Nephron progenitor cell (in vitro differentiated cells): ENCODE measurements at regions not wholly inside any gene's neighbourhood (a gene's known extent, or its start where the extent isn't known, plus 50 kb on each side); places are given as distances from the start of the nearest gene placed in this dataset.
"Not testable (repeated sequence)": the region's sequence is repeated elsewhere in the genome, so short reads cannot be mapped to it uniquely, and the experiment has no call there.

Source experiments
- DNase-seq: peaks from one replicate; pipeline ENCODE4 v3.0.0; 2021
- H3K27ac Mint-ChIP-seq: 2 replicates; pipeline ENCODE4 v1.8.0; 2021; ENCODE audit warnings: mild to moderate bottlenecking, moderate library complexity, mixed read lengths
- H3K27me3 Mint-ChIP-seq: 2 replicates; pipeline ENCODE4 v1.8.0; 2021; ENCODE audit warnings: mild to moderate bottlenecking, low read depth, mixed read lengths; ENCODE audit not compliant: poor library complexity
- H3K36me3 Mint-ChIP-seq: 2 replicates; pipeline ENCODE4 v1.8.0; 2021; ENCODE audit warnings: low read depth, mixed read lengths
- H3K4me1 Mint-ChIP-seq: 2 replicates; pipeline ENCODE4 v1.8.0; 2021; ENCODE audit warnings: mixed read lengths
- H3K4me3 Mint-ChIP-seq: 2 replicates; pipeline ENCODE4 v1.8.0; 2021; ENCODE audit warnings: mild to moderate bottlenecking, moderate library complexity, mixed read lengths
- H3K9me3 Mint-ChIP-seq: 2 replicates; pipeline ENCODE4 v1.8.0; 2021; ENCODE audit warnings: mild to moderate bottlenecking, moderate library complexity, mixed read lengths
- CTCF ChIP-seq: fragments of 200-600 bp; sonication (generic); IDR thresholded peaks from 2 replicates; pipeline ENCODE4 v1.5.0; 2021; ENCODE audit warnings: antibody characterized with exemption

- no peaks in the 10 kb centered on the region for H3K4me1 Mint-ChIP-seq
- peaks cover 25% of the 10 kb centered on the region for H3K36me3 Mint-ChIP-seq
- TF ChIP-seq CTCF = no peak
- H3K9me3 Mint-ChIP-seq = peaks cover 14% of the 10 kb centered on the region
- peaks cover 2% of the 10 kb centered on the region for H3K27me3 Mint-ChIP-seq
- no peak overlapping the region for H3K27ac Mint-ChIP-seq
- H3K4me3 Mint-ChIP-seq = no peak overlapping the region
- no peak for DNase-seq
These were observed 71.5 kb upstream of the PSME4 start for GRCh38 chr2:54042341-54042740.

DNA sequence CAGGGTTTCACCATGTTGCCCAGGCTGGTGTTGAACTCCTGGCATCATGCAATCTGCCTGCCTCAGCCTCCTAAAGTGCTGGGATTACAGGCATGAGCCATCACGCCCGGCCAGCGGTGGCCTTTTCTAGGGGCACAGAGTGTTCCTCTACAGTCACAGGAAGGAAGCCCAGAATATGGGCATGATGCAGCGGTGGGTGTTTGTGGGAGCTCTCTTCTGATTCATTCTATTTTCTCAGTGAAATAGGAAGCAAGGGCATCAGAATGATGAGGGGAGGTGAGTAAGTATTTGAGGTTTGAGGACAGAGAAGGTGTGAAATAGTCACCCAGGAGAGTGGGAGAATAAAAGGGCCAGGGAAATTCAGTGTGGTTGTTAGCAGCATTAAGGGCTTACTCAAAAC is 70.3 kb upstream of the PSME4 start:
- no peak for TF ChIP-seq CTCF
- Mint-ChIP-seq H3K4me1 (no peaks in the 10 kb centered on the region), H3K36me3 (peaks cover 25% of the 10 kb centered on the region), H3K27me3 (peaks cover 2% of the 10 kb centered on the region), H3K9me3 (peaks cover 14% of the 10 kb centered on the region), H3K27ac (no peak overlapping the region), H3K4me3 (no peak overlapping the region)
- no peak for DNase-seq

DNA sequence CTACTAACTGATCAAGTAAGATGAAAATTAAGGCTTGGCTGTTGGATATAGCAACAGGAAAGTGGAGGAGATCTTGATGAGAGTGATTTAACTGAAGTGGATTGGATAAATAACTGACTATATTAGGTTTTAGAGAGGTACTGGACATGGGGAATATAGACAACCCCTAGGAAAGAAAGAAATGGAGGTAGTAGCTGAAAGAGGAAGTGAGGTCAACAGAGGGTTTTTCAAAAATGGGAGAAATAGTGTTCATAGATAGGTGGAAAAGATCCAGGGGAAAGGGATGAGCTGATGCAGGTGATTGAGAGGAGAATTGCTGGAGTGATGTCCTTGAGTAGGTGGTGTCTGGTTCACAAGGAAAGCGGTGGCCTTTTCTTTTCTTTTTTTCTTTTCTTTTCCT is 69.9 kb upstream of the PSME4 start:
- Mint-ChIP-seq H3K4me1 (no peaks in the 10 kb centered on the region), H3K27me3 (peaks cover 2% of the 10 kb centered on the region)

GRCh38 chr2:54040250-54040649 is 69.5 kb upstream of the PSME4 start:
- no peak for DNase-seq
- Mint-ChIP-seq H3K4me1 (no peaks in the 10 kb centered on the region), H3K4me3 (no peak overlapping the region), H3K36me3 (peaks cover 22% of the 10 kb centered on the region), H3K9me3 (peaks cover 8% of the 10 kb centered on the region), H3K27me3 (peaks cover 2% of the 10 kb centered on the region), H3K27ac (no peak overlapping the region)
- no peak for TF ChIP-seq CTCF

More for the DNA sequence above, 69.9 kb upstream of the PSME4 start:
- Mint-ChIP-seq H3K4me3 (no peak overlapping the region), H3K36me3 (peaks cover 25% of the 10 kb centered on the region), H3K9me3 (peaks cover 12% of the 10 kb centered on the region), H3K27ac (no peak overlapping the region)
- no peak for DNase-seq
- TF ChIP-seq CTCF = no peak

DNA sequence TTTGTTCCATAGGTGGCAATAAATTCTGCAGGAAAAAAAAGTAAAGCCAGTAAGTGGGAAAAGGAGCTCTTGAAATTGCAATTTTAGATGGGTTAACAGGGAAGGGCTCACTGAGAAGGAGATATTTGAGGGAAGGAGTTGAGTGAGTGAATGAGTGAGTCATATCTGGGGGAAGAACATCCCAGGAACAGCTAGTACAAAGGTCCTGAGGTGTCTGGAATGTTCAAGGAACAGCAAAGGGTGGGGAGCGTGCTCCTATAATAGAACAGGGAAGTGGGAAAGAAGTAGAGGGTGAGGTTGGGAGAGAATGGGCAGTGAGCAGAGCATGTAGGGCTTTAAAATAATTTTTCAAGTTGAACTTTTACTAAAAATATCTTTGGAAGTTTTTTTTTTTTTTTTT is 68.0 kb upstream of the PSME4 start:
- H3K4me1 Mint-ChIP-seq = no peaks in the 10 kb centered on the region
- peaks cover 11% of the 10 kb centered on the region for H3K36me3 Mint-ChIP-seq
- DNase-seq = no peak
- no peaks in the 10 kb centered on the region for H3K9me3 Mint-ChIP-seq
- no peak overlapping the region for H3K27ac Mint-ChIP-seq
- no peak for TF ChIP-seq CTCF
- H3K4me3 Mint-ChIP-seq = no peak overlapping the region
- H3K27me3 Mint-ChIP-seq = peaks cover 2% of the 10 kb centered on the region

DNA sequence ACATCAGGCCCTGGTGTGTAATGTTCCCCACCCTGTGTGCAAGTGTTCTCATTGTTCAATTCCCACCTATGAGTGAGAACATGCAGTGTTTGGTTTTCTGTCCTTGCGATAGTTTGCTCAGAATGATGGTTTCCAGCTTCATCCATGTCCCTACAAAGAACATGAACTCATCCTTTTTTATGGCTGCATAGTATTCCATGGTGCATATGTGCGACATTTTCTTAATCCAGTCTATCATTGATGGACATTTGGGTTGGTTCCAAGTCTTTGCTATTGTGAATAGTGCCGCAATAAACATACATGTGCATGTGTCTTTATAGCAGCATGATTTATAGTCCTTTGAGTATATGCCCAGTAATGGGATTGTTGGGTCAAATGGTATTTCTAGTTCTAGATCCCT is 60.5 kb upstream of the PSME4 start:
- DNase-seq, H3K27me3 Mint-ChIP-seq, H3K4me3 Mint-ChIP-seq, H3K27ac Mint-ChIP-seq: not testable (repeated sequence)
- Mint-ChIP-seq H3K9me3 (peaks cover 30% of the 10 kb centered on the region), H3K4me1 (peaks cover 44% of the 10 kb centered on the region), H3K36me3 (peaks cover 25% of the 10 kb centered on the region)
